GM21825 (cell line): ENCODE measurements at regions not wholly inside any gene's neighbourhood (a gene's known extent, or its start where the extent isn't known, plus 50 kb on each side); places are given as distances from the start of the nearest gene placed in this dataset.

ENCODE experiments used
- ATAC-seq: cut with Tn5 transposase; IDR thresholded peaks from one replicate; pipeline ENCODE4 v1.9.1; 2021; ENCODE audit warnings: mild to moderate bottlenecking, moderate library complexity; ENCODE audit not compliant: unreplicated experiment

GRCh38 chr6:74145931-74146330, 449.9 kb downstream of the CD109 start:
- ATAC-seq: no peak

DNA sequence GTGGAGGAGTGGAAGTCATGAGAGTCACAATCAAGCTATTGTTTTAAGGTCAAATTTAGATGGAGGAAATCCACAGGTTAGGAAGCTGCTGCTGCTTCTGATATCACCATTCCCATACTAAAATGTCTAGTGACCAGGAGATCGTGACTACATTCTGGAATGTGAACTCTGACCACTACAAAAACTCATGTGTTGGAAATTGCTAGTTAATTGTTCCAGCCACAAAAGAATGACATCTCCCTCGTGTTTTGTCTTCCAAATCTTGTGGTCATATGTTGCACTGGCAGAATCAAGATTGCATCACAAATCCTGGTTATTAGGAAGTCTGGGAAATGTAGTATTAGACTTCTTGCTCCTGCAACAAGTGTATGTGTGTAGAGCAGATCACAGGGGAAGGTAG, 441.9 kb downstream of the CD109 start:
- ATAC-seq: no peak

- ATAC-seq: no peak
These were observed 438.3 kb downstream of the CD109 start for GRCh38 chr6:74134327-74134726.

DNA sequence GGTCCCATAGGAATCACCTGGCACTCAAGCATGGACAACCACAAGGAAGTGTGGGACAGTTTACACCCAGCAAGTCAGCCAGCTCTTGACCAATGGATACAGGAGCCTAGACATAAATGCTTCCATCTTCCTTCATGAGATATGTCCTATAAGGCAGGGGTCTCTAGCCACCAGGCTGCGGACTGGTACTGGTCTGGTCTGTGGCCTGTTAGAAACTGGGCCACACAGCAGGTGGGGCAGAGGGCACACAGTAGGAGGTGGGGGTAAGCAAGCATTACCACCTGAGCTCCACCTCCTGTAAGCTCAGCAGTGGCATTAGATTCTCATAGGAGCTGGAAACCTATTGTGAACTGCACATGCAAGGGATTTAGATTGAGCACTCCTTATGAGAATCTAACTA, 437.1 kb downstream of the CD109 start:
- no peak for ATAC-seq

GRCh38 chr6:74130641-74131040, 434.6 kb downstream of the CD109 start:
- ATAC-seq: no peak

DNA sequence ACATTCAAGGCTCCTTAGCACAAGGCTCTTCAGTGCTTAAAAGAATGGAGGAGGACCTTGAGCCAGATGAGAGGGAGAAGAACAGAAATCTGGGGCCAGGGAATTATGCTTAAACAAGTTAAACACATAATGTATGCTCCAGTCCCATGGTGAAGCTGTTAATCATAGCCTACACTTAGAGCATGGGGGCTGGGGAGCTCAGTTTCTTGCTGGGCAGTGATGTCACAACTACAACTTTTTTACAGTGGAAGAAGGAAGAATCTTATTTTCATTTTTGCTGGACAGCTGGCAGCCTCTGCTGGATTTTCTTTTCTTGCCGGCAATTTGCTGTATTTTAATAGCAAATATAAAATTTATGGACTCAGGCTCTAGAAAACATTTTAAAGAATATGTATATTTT, 432.5 kb downstream of the CD109 start:
- no peak for ATAC-seq

- ATAC-seq: no peak
These were observed 421.1 kb downstream of the CD109 start for GRCh38 chr6:74117113-74117512.

- no peak for ATAC-seq
These were observed 419.7 kb downstream of the CD109 start for GRCh38 chr6:74115674-74116073.

DNA sequence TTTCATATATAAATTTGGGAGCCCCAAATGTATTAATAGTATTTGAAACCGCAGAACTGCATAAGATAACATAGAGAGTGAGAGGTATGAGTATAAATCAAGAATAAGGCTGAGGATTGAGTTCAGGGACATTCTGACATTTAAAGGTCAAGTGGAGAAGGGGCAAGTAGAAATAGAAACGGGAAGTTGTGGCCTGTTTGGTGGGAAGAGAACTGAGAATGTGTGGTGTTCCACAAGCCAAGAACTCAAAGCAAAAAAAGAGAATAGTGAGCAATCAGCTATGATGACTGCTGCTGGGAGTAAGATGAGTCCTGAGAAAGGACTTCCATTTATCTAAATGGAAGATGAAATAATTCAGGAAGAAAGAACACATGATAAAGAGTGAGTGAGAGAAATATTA, 418.4 kb downstream of the CD109 start:
- ATAC-seq: no peak

DNA sequence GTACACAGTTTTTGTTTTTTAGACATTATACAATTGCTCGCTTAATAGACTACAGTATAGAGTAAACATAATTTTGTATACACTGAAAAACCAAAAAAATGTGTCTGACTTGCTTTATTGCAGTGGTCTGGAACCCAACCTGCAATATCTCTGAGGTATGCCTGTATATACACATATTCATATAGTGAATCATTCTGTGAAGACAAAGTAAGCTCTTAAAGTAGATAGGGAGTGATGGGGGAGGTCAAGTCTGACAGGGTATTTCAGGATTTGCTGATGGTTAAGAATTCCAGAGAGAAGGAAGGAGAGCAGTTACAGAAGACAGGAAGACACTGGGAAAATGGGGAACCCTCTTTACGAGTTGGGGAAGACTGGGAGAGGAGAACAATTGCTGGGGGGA, 417.9 kb downstream of the CD109 start:
- no peak for ATAC-seq

GRCh38 chr6:74103417-74103816, 407.4 kb downstream of the CD109 start:
- no peak for ATAC-seq

GRCh38 chr6:74100719-74101287, 404.8 kb downstream of the CD109 start:
- ATAC-seq: no peak

DNA sequence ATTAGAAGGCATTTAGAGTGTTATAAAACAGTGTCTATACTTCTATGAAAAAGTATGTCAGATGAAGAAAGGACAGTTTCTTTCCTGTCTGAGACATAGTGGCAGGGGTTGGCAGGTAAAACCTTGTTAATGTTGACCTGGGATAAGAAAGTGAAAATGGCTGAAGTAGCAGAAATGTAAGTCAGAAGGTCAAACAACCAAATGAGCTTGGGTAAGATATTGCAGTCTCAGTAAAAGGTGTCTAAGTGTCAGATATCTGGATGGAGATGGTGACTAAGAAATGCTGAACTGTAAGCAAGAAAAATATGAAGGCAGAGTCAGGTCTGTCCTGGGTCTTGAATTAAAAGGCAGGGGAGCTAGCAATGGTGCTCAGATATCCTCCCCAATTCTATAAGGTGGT, 400.3 kb downstream of the CD109 start:
- no peak for ATAC-seq

GRCh38 chr6:74093361-74093760, 397.4 kb downstream of the CD109 start:
- ATAC-seq: no peak

DNA sequence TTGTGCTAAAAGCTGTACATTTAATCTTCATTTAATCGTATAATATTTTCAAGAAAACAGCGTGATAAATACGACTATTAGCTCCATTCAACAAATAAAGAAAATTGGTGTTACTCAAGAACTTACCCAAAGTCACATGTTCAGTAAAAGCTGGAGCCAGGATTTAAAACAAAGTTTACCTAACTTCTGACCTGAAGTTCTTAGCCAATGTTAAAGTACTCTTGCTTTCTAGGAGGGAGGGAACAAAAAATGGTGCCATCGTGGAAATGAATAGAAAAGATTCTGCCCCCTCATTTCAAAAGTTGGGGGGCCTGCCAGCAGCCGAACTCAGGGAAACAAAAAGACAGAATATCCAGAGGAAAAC, 395.8 kb downstream of the CD109 start:
- no peak for ATAC-seq

DNA sequence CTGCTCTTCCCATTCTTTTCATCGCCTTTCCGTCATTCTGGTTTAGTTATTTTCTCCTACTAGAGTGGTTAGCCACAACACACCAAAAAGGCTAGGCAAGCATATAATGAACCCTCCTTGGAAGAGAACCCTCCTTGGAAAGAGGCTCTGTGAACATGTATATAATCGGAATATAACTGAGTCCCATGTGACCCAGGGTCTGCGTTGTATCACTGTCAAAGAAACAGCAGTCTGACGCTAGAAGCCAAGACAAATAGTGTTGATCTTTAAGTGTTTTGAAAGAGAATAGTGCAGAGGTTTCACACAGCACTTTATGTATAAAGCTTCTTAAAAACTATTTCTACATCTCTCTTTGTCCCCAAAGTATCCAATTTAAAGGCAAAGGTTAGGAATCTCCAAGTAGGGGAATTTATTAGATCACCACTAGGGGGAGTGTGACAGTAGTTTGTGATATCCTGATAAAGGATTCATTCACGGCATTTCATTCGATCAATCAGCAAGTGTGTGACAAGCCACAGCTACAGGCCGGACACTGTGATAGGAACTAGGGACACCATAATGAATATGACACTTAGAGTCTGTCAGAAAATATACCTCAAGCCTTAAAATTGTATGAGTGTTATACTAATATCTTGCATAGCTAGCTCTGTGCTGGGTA, 395.3 kb downstream of the CD109 start:
- ATAC-seq: no peak

- ATAC-seq: no peak
These were observed 391.9 kb downstream of the CD109 start for GRCh38 chr6:74087899-74088298.

GRCh38 chr6:74075896-74076295, 379.9 kb downstream of the CD109 start:
- ATAC-seq: no peak

- ATAC-seq: no peak
These were observed 379.3 kb downstream of the CD109 start for GRCh38 chr6:74075323-74075722.

GRCh38 chr6:74074645-74075044, 378.6 kb downstream of the CD109 start:
- no peak for ATAC-seq

GRCh38 chr6:74073999-74074398, 378.0 kb downstream of the CD109 start:
- ATAC-seq: no peak

- ATAC-seq: no peak
These were observed 377.4 kb downstream of the CD109 start for GRCh38 chr6:74073429-74073828.

GRCh38 chr6:74071214-74071613, 375.2 kb downstream of the CD109 start:
- ATAC-seq: no peak
